DMS 273 treated with DMSO at 0.1 percent for 48 hours (cell line): ENCODE measurements at regions not wholly inside any gene's neighbourhood (a gene's known extent, or its start where the extent isn't known, plus 50 kb on each side); places are given as distances from the start of the nearest gene placed in this dataset.

Experiments used
- DNase-seq: peaks from one replicate; lab custom pipeline; 2025; lab: John Stamatoyannopoulos, UW

GRCh38 chr10:78366663-78367411, 333.2 kb downstream of the RPS24 start:
- no peak for DNase-seq

- no peak for DNase-seq
Measured at GRCh38 chr10:78367751-78368150, 334.1 kb downstream of the RPS24 start.

- DNase-seq: no peak
Measured at GRCh38 chr10:78371136-78371535, 337.5 kb downstream of the RPS24 start.

- no peak for DNase-seq
Measured at GRCh38 chr10:78372806-78373205, 339.1 kb downstream of the RPS24 start.

- DNase-seq: no peak
Measured at GRCh38 chr10:78374331-78375028, 340.8 kb downstream of the RPS24 start.

GRCh38 chr10:78375854-78376785, 342.5 kb downstream of the RPS24 start:
- DNase-seq: no peak

GRCh38 chr10:78377356-78377755, 343.7 kb downstream of the RPS24 start:
- DNase-seq: no peak

GRCh38 chr10:78378192-78378591, 344.5 kb downstream of the RPS24 start:
- DNase-seq: no peak

GRCh38 chr10:78381107-78381506, 347.4 kb downstream of the RPS24 start:
- no peak for DNase-seq

- no peak for DNase-seq
Measured at GRCh38 chr10:78382047-78382446, 348.4 kb downstream of the RPS24 start.

- no peak for DNase-seq
Measured at GRCh38 chr10:78382772-78383171, 349.1 kb downstream of the RPS24 start.

GRCh38 chr10:78383378-78384048, 349.9 kb downstream of the RPS24 start:
- DNase-seq: no peak

GRCh38 chr10:78384049-78384431, 350.4 kb downstream of the RPS24 start:
- no peak for DNase-seq

- no peak for DNase-seq
Measured at GRCh38 chr10:78385599-78385998, 351.9 kb downstream of the RPS24 start.

GRCh38 chr10:78386509-78386908, 352.8 kb downstream of the RPS24 start:
- DNase-seq: no peak

GRCh38 chr10:78388331-78389050, 354.8 kb downstream of the RPS24 start:
- no peak for DNase-seq

GRCh38 chr10:78389419-78389818, 355.8 kb downstream of the RPS24 start:
- DNase-seq: no peak

GRCh38 chr10:78390051-78390450, 356.4 kb downstream of the RPS24 start:
- no peak for DNase-seq

- DNase-seq: no peak
Measured at GRCh38 chr10:78390817-78391216, 357.2 kb downstream of the RPS24 start.

GRCh38 chr10:78391585-78391984, 357.9 kb downstream of the RPS24 start:
- DNase-seq: no peak

- no peak for DNase-seq
Measured at GRCh38 chr10:78392197-78392596, 358.5 kb downstream of the RPS24 start.
